ENCODE measurements at regions not wholly inside any gene's neighbourhood (a gene's known extent, or its start where the extent isn't known, plus 50 kb on each side); places are given as distances from the start of the nearest gene placed in this dataset.

GRCh38 chr6:105536961-105537360 is 134.1 kb upstream of the PREP start (continued):
- no peak for TF ChIP-seq NR2F2 (IDR thresholded peaks at IDR 0.05)
- TF ChIP-seq MAX (IDR thresholded peaks at IDR 0.05) = no peak
- TF ChIP-seq RXRA (IDR thresholded peaks at IDR 0.05) = no peak
- TF ChIP-seq FOXA1 (IDR thresholded peaks at IDR 0.05) = no peak

GRCh38 chr6:105533301-105533700 is 130.4 kb upstream of the PREP start:
- no peak overlapping the region for H3K9ac ChIP-seq (ENCODE audit: low read depth in 1 of 2, low read length in 2 of 2)
- WGBS = 86% methylated on average over 3 of the region's 3 CpGs
- no peaks in the 10 kb centered on the region for H3K36me3 ChIP-seq (ENCODE audit: control insufficient read depth in 4 of 4, insufficient read depth in 3 of 4, low read depth in 1 of 4, low read length in 3 of 4)
- H3K9me3 ChIP-seq (ENCODE audit: control insufficient read depth in 4 of 4, low read length in 3 of 4) = no peaks in the 10 kb centered on the region
- no peak for DNase-seq (ENCODE audit: low spot score)
- no peak for TF ChIP-seq ATF3 (IDR thresholded peaks at IDR 0.05)
- no peak for TF ChIP-seq NR2F2 (IDR thresholded peaks at IDR 0.05)
- TF ChIP-seq HNF4G (IDR thresholded peaks at IDR 0.05) = no peak
- no peak for TF ChIP-seq YY1 (IDR thresholded peaks at IDR 0.05)
- TF ChIP-seq RAD21 (IDR thresholded peaks at IDR 0.05) = no peak
- TF ChIP-seq, protein P1, sequence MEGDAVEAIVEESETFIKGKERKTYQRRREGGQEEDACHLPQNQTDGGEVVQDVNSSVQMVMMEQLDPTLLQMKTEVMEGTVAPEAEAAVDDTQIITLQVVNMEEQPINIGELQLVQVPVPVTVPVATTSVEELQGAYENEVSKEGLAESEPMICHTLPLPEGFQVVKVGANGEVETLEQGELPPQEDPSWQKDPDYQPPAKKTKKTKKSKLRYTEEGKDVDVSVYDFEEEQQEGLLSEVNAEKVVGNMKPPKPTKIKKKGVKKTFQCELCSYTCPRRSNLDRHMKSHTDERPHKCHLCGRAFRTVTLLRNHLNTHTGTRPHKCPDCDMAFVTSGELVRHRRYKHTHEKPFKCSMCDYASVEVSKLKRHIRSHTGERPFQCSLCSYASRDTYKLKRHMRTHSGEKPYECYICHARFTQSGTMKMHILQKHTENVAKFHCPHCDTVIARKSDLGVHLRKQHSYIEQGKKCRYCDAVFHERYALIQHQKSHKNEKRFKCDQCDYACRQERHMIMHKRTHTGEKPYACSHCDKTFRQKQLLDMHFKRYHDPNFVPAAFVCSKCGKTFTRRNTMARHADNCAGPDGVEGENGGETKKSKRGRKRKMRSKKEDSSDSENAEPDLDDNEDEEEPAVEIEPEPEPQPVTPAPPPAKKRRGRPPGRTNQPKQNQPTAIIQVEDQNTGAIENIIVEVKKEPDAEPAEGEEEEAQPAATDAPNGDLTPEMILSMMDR (IDR thresholded peaks at IDR 0.05; ENCODE audit: low read depth, low read length, missing input control) = no peak
- TF ChIP-seq FOXA1 (IDR thresholded peaks at IDR 0.05) = no peak
- TF ChIP-seq GABPA (IDR thresholded peaks at IDR 0.05 in 1 of 2, conservative IDR thresholded peaks at IDR 0.05 in 1 of 2) = no peak
- TF ChIP-seq JUND (IDR thresholded peaks at IDR 0.05) = no peak
- TF ChIP-seq, protein P2, sequence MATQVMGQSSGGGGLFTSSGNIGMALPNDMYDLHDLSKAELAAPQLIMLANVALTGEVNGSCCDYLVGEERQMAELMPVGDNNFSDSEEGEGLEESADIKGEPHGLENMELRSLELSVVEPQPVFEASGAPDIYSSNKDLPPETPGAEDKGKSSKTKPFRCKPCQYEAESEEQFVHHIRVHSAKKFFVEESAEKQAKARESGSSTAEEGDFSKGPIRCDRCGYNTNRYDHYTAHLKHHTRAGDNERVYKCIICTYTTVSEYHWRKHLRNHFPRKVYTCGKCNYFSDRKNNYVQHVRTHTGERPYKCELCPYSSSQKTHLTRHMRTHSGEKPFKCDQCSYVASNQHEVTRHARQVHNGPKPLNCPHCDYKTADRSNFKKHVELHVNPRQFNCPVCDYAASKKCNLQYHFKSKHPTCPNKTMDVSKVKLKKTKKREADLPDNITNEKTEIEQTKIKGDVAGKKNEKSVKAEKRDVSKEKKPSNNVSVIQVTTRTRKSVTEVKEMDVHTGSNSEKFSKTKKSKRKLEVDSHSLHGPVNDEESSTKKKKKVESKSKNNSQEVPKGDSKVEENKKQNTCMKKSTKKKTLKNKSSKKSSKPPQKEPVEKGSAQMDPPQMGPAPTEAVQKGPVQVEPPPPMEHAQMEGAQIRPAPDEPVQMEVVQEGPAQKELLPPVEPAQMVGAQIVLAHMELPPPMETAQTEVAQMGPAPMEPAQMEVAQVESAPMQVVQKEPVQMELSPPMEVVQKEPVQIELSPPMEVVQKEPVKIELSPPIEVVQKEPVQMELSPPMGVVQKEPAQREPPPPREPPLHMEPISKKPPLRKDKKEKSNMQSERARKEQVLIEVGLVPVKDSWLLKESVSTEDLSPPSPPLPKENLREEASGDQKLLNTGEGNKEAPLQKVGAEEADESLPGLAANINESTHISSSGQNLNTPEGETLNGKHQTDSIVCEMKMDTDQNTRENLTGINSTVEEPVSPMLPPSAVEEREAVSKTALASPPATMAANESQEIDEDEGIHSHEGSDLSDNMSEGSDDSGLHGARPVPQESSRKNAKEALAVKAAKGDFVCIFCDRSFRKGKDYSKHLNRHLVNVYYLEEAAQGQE (IDR thresholded peaks at IDR 0.05) = no peak
- no peak for TF ChIP-seq ZBTB33 (IDR thresholded peaks at IDR 0.05)
- TF ChIP-seq MAX (IDR thresholded peaks at IDR 0.05) = no peak
- TF ChIP-seq FOXA2 (IDR thresholded peaks at IDR 0.05) = no peak
- no peak for TF ChIP-seq SP1 (IDR thresholded peaks at IDR 0.05)
- TF ChIP-seq EGR1 (IDR thresholded peaks at IDR 0.05; ENCODE audit: low read depth in 2 of 2) = no peak
- TF ChIP-seq HNF4A (conservative IDR thresholded peaks at IDR 0.05) = no peak
- TF ChIP-seq TAF1 (conservative IDR thresholded peaks at IDR 0.05) = no peak
- TF ChIP-seq RXRA (IDR thresholded peaks at IDR 0.05) = no peak
- peaks cover 0 to 5% (median 0%) of the 10 kb centered on the region in 4 donors for H3K27me3 ChIP-seq (ENCODE audit: control insufficient read depth in 4 of 4, insufficient read depth in 4 of 4, low read length in 3 of 4)
- no peak overlapping the region for H3K27ac ChIP-seq (ENCODE audit: low read depth in 1 of 2, low read length in 2 of 2)
- H3K4me3 ChIP-seq (ENCODE audit: low read depth in 1 of 3, low read length in 3 of 3) = no peak overlapping the region
- no peaks in the 10 kb centered on the region for H3K4me1 ChIP-seq (ENCODE audit: control insufficient read depth in 4 of 4, insufficient read depth in 4 of 4, low read length in 3 of 4)
